ENCODE measurements at regions not wholly inside any gene's neighbourhood (a gene's known extent, or its start where the extent isn't known, plus 50 kb on each side); places are given as distances from the start of the nearest gene placed in this dataset.

DNA sequence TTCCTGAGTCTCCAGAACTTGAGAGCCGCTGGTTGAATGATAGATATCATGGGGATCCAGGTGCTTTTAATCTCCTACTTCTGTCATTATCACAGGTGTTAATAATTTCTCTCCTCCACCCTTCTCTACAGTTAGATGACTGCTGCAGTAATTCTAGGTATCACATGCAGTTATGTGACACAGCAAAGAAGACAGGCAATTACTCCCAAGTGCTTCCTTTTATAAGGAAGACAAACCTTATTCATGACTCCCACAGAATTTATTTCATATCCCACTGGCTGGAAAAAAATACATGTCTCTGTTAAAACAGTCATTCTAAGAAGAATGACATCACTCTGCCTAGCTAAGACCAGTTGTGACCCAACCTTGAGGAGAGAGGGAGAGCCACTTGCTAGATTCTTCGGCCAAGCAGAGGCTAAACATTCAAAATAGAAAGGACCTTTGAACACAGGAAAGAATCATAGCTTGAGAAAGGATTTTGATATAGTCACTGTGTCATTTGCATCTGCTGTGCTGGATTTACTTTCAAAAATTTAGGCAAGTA lies 500.6 kb downstream of the SI start:
- no peak for TF ChIP-seq TCF4 (CRISPR knock-in tag; IDR thresholded peaks at IDR 0.05; ENCODE audit: borderline replicate concordance)
- no peak for TF ChIP-seq ZFP30 (CRISPR knock-in tag; IDR thresholded peaks at IDR 0.05)
- TF ChIP-seq TOX (CRISPR knock-in tag; IDR thresholded peaks at IDR 0.05; ENCODE audit: borderline replicate concordance), result no peak
- TF ChIP-seq ZNF565 (CRISPR knock-in tag; conservative IDR thresholded peaks at IDR 0.05; ENCODE audit: low read depth), result no peak
- TF ChIP-seq OSR1 (CRISPR knock-in tag; IDR thresholded peaks at IDR 0.05), result no peak
- TF ChIP-seq, protein P1, sequence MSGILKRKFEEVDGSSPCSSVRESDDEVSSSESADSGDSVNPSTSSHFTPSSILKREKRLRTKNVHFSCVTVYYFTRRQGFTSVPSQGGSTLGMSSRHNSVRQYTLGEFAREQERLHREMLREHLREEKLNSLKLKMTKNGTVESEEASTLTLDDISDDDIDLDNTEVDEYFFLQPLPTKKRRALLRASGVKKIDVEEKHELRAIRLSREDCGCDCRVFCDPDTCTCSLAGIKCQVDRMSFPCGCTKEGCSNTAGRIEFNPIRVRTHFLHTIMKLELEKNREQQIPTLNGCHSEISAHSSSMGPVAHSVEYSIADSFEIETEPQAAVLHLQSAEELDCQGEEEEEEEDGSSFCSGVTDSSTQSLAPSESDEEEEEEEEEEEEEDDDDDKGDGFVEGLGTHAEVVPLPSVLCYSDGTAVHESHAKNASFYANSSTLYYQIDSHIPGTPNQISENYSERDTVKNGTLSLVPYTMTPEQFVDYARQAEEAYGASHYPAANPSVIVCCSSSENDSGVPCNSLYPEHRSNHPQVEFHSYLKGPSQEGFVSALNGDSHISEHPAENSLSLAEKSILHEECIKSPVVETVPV (CRISPR knock-in tag; IDR thresholded peaks at IDR 0.05), result no peak
- TF ChIP-seq ZNF8 (CRISPR knock-in tag; IDR thresholded peaks at IDR 0.05), result no peak
- TF ChIP-seq GLIS3 (CRISPR knock-in tag; IDR thresholded peaks at IDR 0.05), result no peak
- no peak for TF ChIP-seq ARNTL (CRISPR knock-in tag; IDR thresholded peaks at IDR 0.05; ENCODE audit: borderline replicate concordance, low read depth)
- no peak for TF ChIP-seq TSHZ2 (CRISPR knock-in tag; IDR thresholded peaks at IDR 0.05)
- TF ChIP-seq, protein P2, sequence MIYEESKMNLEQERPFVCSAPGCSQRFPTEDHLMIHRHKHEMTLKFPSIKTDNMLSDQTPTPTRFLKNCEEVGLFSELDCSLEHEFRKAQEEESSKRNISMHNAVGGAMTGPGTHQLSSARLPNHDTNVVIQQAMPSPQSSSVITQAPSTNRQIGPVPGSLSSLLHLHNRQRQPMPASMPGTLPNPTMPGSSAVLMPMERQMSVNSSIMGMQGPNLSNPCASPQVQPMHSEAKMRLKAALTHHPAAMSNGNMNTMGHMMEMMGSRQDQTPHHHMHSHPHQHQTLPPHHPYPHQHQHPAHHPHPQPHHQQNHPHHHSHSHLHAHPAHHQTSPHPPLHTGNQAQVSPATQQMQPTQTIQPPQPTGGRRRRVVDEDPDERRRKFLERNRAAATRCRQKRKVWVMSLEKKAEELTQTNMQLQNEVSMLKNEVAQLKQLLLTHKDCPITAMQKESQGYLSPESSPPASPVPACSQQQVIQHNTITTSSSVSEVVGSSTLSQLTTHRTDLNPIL (CRISPR knock-in tag; IDR thresholded peaks at IDR 0.05; ENCODE audit: low read depth), result no peak
- no peak for TF ChIP-seq POU6F1 (CRISPR knock-in tag; IDR thresholded peaks at IDR 0.05; ENCODE audit: borderline replicate concordance, low read depth)
- no peak for TF ChIP-seq CSDC2 (CRISPR knock-in tag; IDR thresholded peaks at IDR 0.05)
- no peak for TF ChIP-seq RARB (CRISPR knock-in tag; IDR thresholded peaks at IDR 0.05)
- TF ChIP-seq, protein P3, sequence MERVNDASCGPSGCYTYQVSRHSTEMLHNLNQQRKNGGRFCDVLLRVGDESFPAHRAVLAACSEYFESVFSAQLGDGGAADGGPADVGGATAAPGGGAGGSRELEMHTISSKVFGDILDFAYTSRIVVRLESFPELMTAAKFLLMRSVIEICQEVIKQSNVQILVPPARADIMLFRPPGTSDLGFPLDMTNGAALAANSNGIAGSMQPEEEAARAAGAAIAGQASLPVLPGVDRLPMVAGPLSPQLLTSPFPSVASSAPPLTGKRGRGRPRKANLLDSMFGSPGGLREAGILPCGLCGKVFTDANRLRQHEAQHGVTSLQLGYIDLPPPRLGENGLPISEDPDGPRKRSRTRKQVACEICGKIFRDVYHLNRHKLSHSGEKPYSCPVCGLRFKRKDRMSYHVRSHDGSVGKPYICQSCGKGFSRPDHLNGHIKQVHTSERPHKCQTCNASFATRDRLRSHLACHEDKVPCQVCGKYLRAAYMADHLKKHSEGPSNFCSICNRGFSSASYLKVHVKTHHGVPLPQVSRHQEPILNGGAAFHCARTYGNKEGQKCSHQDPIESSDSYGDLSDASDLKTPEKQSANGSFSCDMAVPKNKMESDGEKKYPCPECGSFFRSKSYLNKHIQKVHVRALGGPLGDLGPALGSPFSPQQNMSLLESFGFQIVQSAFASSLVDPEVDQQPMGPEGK (CRISPR knock-in tag; IDR thresholded peaks at IDR 0.05; ENCODE audit: borderline replicate concordance), result no peak
- TF ChIP-seq ZFP3 (CRISPR knock-in tag; IDR thresholded peaks at IDR 0.05), result no peak
- no peak for TF ChIP-seq ISL1 (CRISPR knock-in tag; IDR thresholded peaks at IDR 0.05)
- no peak for ATAC-seq

GRCh38 chr3:164572436-164572835 lies 505.9 kb downstream of the SI start:
- no peak for ATAC-seq
- no peak for TF ChIP-seq ZC3H10 (CRISPR knock-in tag; IDR thresholded peaks at IDR 0.05)
- no peak for TF ChIP-seq GLIS3 (CRISPR knock-in tag; IDR thresholded peaks at IDR 0.05)

DNA sequence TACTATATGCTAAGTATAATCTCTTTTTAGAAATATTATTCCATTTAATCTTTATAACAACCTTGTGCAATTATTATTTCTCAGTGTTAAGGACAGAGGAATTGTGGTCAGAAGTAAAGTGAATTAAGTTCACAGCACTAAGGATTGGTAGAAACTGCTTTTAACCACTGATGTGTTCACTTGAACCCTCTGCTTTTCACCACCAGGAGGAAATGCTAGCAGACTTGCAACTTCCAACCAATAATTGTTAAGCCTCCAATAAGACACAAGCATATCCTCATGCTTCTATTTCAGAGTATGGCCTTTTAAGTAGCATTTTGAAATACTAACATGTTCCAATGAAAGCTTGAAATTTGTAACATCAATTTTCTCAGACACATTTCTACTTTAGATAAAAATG lies 527.4 kb downstream of the SI start:
- TF ChIP-seq ZNF70 (CRISPR knock-in tag; IDR thresholded peaks at IDR 0.05) (no peak), TOX (CRISPR knock-in tag; IDR thresholded peaks at IDR 0.05; ENCODE audit: borderline replicate concordance) (no peak), POU6F1 (CRISPR knock-in tag; IDR thresholded peaks at IDR 0.05; ENCODE audit: borderline replicate concordance, low read depth) (no peak), BACH2 (CRISPR knock-in tag; IDR thresholded peaks at IDR 0.05; ENCODE audit: borderline replicate concordance) (no peak), PPARA (CRISPR knock-in tag; IDR thresholded peaks at IDR 0.05; ENCODE audit: borderline replicate concordance) (no peak), GLIS3 (CRISPR knock-in tag; IDR thresholded peaks at IDR 0.05) (no peak), ISL1 (CRISPR knock-in tag; IDR thresholded peaks at IDR 0.05) (no peak), ZC3H10 (CRISPR knock-in tag; IDR thresholded peaks at IDR 0.05) (no peak), CSDC2 (CRISPR knock-in tag; IDR thresholded peaks at IDR 0.05) (no peak), TCF4 (CRISPR knock-in tag; IDR thresholded peaks at IDR 0.05; ENCODE audit: borderline replicate concordance) (no peak), ZNF8 (CRISPR knock-in tag; IDR thresholded peaks at IDR 0.05) (no peak), ESRRG (CRISPR knock-in tag; IDR thresholded peaks at IDR 0.05) (no peak), ZNF565 (CRISPR knock-in tag; conservative IDR thresholded peaks at IDR 0.05; ENCODE audit: low read depth) (no peak)
- TF ChIP-seq, protein P1 (CRISPR knock-in tag; IDR thresholded peaks at IDR 0.05), result no peak
- TF ChIP-seq, protein P3 (CRISPR knock-in tag; IDR thresholded peaks at IDR 0.05; ENCODE audit: borderline replicate concordance), result no peak
- no peak for ATAC-seq
